Astrocyte of the spinal cord (primary cell): ENCODE measurements at regions not wholly inside any gene's neighbourhood (a gene's known extent, or its start where the extent isn't known, plus 50 kb on each side); places are given as distances from the start of the nearest gene placed in this dataset.

Experiments used
- DNase-seq: peaks from one replicate; pipeline ENCODE4 v3.0.0; 2011; ENCODE audit warnings: low read depth, low spot score
- H3K4me3 ChIP-seq: 2 replicates; pipeline ENCODE4 v1.5.1; 2011; ENCODE audit warnings: low read depth, mild to moderate bottlenecking, low read length, moderate library complexity
- in situ Hi-C: cut with HindIII; loops from 2 replicates; pipeline ENCODE4 v1.10.0; 2017; ENCODE audit warnings: low sequenced_read_pairs
- TF ChIP-seq, protein P1 (sequence below): IDR thresholded peaks from 2 replicates; pipeline ENCODE4 v1.5.1; 2012; ENCODE audit warnings: low read depth, mild to moderate bottlenecking, low read length, inconsistent platforms

- in situ Hi-C loops: no loop called here
- no peak overlapping the region for H3K4me3 ChIP-seq
- TF ChIP-seq, protein P1, sequence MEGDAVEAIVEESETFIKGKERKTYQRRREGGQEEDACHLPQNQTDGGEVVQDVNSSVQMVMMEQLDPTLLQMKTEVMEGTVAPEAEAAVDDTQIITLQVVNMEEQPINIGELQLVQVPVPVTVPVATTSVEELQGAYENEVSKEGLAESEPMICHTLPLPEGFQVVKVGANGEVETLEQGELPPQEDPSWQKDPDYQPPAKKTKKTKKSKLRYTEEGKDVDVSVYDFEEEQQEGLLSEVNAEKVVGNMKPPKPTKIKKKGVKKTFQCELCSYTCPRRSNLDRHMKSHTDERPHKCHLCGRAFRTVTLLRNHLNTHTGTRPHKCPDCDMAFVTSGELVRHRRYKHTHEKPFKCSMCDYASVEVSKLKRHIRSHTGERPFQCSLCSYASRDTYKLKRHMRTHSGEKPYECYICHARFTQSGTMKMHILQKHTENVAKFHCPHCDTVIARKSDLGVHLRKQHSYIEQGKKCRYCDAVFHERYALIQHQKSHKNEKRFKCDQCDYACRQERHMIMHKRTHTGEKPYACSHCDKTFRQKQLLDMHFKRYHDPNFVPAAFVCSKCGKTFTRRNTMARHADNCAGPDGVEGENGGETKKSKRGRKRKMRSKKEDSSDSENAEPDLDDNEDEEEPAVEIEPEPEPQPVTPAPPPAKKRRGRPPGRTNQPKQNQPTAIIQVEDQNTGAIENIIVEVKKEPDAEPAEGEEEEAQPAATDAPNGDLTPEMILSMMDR: no peak
- DNase-seq: no peak
These were observed 148.0 kb upstream of the ZNF217 start for GRCh38 chr20:53741726-53742028.

DNA sequence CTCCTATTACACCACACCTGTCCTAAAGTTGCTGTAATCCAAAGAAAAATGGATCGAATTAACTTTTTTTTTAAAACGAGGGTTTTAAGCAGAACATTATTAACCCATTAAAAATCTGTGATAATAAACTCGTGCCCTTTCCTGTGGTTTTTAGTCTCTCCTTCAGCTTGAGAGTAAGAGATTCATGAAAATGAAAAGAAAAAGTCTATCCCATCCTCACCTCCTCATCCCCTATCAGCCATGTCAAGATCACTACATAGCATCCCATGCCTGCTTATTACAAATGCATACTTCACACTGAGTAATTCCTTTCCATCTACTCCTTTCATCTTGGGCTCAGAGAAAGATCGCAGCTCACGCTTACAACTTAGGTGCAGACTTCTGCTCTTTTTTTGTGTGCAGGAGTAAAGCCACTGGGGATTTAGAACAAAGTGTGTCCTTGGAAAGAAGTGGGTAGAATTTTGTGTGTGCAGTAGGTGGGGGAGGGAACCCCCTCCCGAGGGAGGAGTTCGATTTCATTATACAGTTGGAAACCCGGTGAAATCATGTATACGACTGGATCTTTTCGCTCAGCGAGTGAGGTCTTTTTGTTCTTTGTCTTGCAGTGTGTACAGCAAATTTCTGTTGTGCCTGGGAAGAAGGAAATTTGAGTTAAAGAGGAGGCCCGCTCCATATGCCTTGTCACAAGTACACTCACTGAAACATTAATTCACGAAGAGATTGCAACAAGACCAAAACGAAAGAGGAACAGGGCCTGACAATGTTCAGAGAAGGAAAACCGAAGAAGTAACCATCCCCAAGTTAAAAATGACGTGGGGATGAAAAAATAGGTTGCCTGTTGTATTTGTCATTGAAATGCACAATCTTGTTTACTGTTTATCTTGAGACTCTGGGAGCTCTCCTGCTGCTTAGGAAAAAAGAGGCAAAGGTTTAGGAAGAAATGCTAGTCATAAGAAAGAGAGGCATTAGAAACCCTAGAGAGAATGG, 146.5 kb upstream of the ZNF217 start:
- TF ChIP-seq, protein P1: no peak
- DNase-seq: no peak
- in situ Hi-C loops: no loop called here
- no peak overlapping the region for H3K4me3 ChIP-seq

DNA sequence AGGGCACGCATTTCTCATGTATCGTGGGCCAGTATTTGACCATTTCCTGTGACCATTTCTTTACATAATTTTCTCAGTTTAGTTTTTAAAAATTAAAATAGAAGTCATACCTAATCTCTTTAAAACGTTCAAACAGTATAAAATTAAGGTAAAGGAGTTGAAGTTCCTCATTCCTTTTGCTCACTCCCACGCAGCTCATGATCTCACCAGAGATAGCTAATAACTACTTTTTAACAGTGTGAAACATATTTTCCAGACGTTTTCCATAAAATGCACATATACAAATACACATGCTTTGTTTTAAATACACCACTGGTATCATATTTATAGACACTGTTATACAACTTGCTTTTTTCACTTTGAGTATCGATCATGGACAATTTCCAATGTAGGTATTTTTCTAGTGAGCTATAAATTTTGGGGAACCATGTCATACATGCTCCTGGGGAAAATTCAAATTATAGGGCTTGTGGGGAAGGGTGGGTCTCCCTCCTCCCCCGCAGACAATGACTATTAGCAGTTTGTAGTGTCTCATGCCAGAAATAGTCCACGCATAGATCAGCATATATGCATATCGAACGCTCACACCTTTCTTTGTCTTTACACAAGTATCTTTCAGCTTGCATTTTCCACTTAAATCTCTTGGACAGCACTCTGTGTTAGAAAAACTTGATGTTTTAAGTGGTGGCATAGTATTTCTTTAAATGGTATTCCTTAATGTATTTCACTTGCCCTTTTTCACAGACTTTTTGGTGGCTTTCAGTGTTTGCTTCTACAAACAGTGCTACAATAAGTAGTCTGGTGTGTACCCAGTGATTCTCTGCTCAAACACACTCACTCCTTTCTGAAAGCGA, 145.5 kb upstream of the ZNF217 start:
- TF ChIP-seq, protein P1: no peak
- no peak for DNase-seq
- no peak overlapping the region for H3K4me3 ChIP-seq
- in situ Hi-C loops: no loop called here

- TF ChIP-seq, protein P1: no peak
- in situ Hi-C loops: no loop called here
- peak; percentile 80 for DNase-seq
- no peak overlapping the region for H3K4me3 ChIP-seq
These were observed 144.7 kb upstream of the ZNF217 start for GRCh38 chr20:53738039-53738944.

DNA sequence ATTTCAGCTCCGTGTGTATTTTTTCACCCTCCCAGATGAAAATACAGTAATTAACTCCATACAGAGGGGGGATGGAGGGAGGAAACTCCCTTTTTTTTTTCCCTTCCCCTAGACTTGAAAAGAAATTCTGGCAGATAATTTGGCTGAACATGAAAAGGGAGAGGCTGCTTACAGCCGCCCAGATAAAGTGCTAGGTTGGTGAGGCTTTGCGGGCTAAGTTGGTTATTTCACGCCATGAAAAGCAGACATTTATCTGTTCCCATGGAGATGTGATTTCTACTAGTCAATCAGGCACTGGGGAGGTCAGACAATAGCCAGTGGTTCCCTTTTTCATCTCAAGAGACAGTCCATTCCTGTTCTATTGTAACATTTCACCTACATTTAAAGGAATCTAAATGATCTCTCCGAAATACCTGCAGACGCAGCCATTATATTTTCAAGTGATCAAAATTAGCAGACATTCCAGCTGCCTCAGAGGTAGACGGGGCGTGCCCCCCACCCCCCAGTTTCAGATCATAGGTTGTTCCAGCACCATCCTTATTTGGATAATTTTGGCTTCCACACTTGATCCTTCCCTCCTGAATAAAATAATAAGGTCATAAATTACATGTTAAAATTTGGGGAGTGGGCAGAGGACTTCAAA, 143.9 kb upstream of the ZNF217 start:
- TF ChIP-seq, protein P1: no peak
- no peak for DNase-seq
- no peak overlapping the region for H3K4me3 ChIP-seq
- in situ Hi-C loops: no loop called here
